Astrocyte (in vitro differentiated cells and primary cell): ENCODE measurements at regions not wholly inside any gene's neighbourhood (a gene's known extent, or its start where the extent isn't known, plus 50 kb on each side); places are given as distances from the start of the nearest gene placed in this dataset.

Experiments
- EZH2 ChIP-seq: IDR thresholded peaks from 2 replicates; pipeline ENCODE4 v1.6.1; 2012; ENCODE audit warnings: mild to moderate bottlenecking, low read length, inconsistent platforms; ENCODE audit not compliant: insufficient read depth
- TF ChIP-seq, protein P1 (sequence below): IDR thresholded peaks from 2 replicates; pipeline ENCODE4 v1.5.1; 2011; ENCODE audit warnings: low read depth, mild to moderate bottlenecking, inconsistent platforms, low read length, moderate library complexity; ENCODE audit not compliant: insufficient read depth

- no peak for TF ChIP-seq EZH2
- TF ChIP-seq, protein P1, sequence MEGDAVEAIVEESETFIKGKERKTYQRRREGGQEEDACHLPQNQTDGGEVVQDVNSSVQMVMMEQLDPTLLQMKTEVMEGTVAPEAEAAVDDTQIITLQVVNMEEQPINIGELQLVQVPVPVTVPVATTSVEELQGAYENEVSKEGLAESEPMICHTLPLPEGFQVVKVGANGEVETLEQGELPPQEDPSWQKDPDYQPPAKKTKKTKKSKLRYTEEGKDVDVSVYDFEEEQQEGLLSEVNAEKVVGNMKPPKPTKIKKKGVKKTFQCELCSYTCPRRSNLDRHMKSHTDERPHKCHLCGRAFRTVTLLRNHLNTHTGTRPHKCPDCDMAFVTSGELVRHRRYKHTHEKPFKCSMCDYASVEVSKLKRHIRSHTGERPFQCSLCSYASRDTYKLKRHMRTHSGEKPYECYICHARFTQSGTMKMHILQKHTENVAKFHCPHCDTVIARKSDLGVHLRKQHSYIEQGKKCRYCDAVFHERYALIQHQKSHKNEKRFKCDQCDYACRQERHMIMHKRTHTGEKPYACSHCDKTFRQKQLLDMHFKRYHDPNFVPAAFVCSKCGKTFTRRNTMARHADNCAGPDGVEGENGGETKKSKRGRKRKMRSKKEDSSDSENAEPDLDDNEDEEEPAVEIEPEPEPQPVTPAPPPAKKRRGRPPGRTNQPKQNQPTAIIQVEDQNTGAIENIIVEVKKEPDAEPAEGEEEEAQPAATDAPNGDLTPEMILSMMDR = no peak
Measured at GRCh38 chr4:12555011-12555410, 929.1 kb downstream of the RAB28 start.
